Hepatocyte (in vitro differentiated cells): ENCODE measurements at regions not wholly inside any gene's neighbourhood (a gene's known extent, or its start where the extent isn't known, plus 50 kb on each side); places are given as distances from the start of the nearest gene placed in this dataset.

Experiments
- DNase-seq: peaks from one replicate; pipeline ENCODE4 v3.0.0-alpha.2; 2016; ENCODE audit warnings: low spot score
- H2AFZ ChIP-seq: fragments of 200-600 bp; sonication (generic); 2 replicates; pipeline ENCODE4 v1.6.0; 2016; ENCODE audit warnings: antibody characterized with exemption, mild to moderate bottlenecking
- H3K27ac ChIP-seq: fragments of 200-600 bp; sonication (generic); 2 replicates; pipeline ENCODE4 v1.5.1; 2016; ENCODE audit warnings: mild to moderate bottlenecking
- H3K27me3 ChIP-seq: fragments of 200-600 bp; sonication (generic); 2 replicates; pipeline ENCODE4 v1.6.1; 2016
- H3K36me3 ChIP-seq: fragments of 200-600 bp; sonication (generic); replicated peaks from 2 replicates; pipeline ENCODE4 v1.5.1; 2016; ENCODE audit warnings: low read depth; ENCODE audit not compliant: insufficient read depth
- H3K4me1 ChIP-seq: fragments of 200-600 bp; sonication (generic); 2 replicates; pipeline ENCODE4 v1.5.1; 2016; ENCODE audit warnings: mild to moderate bottlenecking, moderate library complexity; ENCODE audit not compliant: insufficient read depth
- H3K4me2 ChIP-seq: fragments of 200-600 bp; sonication (generic); 2 replicates; pipeline ENCODE4 v1.6.0; 2016
- H3K4me3 ChIP-seq: fragments of 200-600 bp; sonication (generic); 2 replicates; pipeline ENCODE4 v1.5.1; 2016; ENCODE audit warnings: mild to moderate bottlenecking
- H3K79me2 ChIP-seq: fragments of 200-600 bp; sonication (generic); 2 replicates; pipeline ENCODE4 v1.6.0; 2017; ENCODE audit warnings: mild to moderate bottlenecking
- H3K9me2 ChIP-seq: fragments of 200-600 bp; sonication (generic); replicated peaks from 2 replicates; pipeline ENCODE4 v1.6.0; 2017; ENCODE audit warnings: mild to moderate bottlenecking; ENCODE audit not compliant: insufficient read depth
- H3K9me3 ChIP-seq: fragments of 200-600 bp; sonication (generic); 2 replicates; pipeline ENCODE4 v1.5.1; 2016; ENCODE audit warnings: low read depth, mild to moderate bottlenecking
- H4K20me1 ChIP-seq: fragments of 200-600 bp; sonication (generic); 2 replicates; pipeline ENCODE4 v1.6.0; 2016; ENCODE audit warnings: mild to moderate bottlenecking; ENCODE audit not compliant: insufficient read depth, poor library complexity, severe bottlenecking
- EZH2 ChIP-seq: fragments of 200-600 bp; sonication (generic); IDR thresholded peaks from 2 replicates; pipeline ENCODE4 v1.6.1; 2016; ENCODE audit warnings: antibody characterized with exemption, mild to moderate bottlenecking, borderline replicate concordance
- EZH2phosphoT487 ChIP-seq: fragments of 200-600 bp; sonication (generic); IDR thresholded peaks from one replicate; pipeline ENCODE4 v1.6.1; 2018; ENCODE audit warnings: antibody characterized with exemption, mild to moderate bottlenecking, low read depth, moderate library complexity; ENCODE audit not compliant: unreplicated experiment, severe bottlenecking
- WGBS: methylation state at CpG from one replicate; pipeline ENCODE4 v1.1.6; 2016; ENCODE audit warnings: low lambda C conversion rate; ENCODE audit errors: missing lambda C conversion rate; 5-methylcytosine and 5-hydroxymethylcytosine counted together
- TF ChIP-seq, protein P1 (sequence below): fragments of 200-600 bp; sonication (generic); IDR thresholded peaks from 2 replicates; pipeline ENCODE4 v1.5.1; 2016; ENCODE audit warnings: antibody characterized with exemption, mild to moderate bottlenecking; ENCODE audit not compliant: poor library complexity

DNA sequence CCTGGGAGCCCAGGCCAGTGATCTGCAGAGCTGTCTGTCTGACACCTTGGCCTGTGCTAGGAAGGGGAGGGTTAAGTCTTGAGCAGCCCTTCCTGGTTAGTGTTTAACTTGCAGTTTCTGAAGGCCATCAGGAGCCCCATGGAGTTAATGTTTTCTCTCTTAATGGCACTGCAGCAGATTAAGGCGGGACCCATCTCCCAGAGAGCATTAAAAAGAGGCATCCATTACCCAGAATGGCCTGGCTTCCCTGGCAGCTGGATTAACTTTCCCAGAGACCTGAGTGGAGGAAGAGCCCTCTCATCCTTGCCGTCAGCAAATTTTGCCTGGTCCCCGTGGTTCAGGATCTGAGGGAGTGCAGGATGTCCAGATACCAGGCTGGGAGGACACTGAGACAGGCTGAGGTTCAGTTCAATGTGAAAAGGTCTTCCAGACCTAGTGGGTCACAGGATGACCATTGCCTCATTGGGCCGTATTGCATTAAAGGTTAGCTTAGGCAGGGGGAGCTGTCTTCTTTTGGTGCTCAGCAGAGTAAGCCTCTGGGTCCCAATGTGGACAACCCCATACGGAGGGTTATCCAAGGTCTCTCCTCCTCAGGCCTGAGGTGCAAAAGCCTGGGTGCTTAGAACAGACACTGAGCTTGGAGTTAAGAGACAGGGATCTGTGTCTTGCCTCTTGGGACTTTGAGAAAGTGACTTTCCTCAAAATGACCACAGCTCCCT is 522.6 kb downstream of the PTPRU start:
- H3K4me3 ChIP-seq: no peak overlapping the region
- no peaks in the 10 kb centered on the region for H3K9me3 ChIP-seq
- no peaks in the 10 kb centered on the region for H3K36me3 ChIP-seq
- no peak overlapping the region for H3K27ac ChIP-seq
- H3K79me2 ChIP-seq: no peaks in the 10 kb centered on the region
- H3K4me1 ChIP-seq: peaks cover 19% of the 10 kb centered on the region
- H3K27me3 ChIP-seq: no peaks in the 10 kb centered on the region
- TF ChIP-seq EZH2 (no peak), EZH2phosphoT487 (no peak)
- TF ChIP-seq, protein P1, sequence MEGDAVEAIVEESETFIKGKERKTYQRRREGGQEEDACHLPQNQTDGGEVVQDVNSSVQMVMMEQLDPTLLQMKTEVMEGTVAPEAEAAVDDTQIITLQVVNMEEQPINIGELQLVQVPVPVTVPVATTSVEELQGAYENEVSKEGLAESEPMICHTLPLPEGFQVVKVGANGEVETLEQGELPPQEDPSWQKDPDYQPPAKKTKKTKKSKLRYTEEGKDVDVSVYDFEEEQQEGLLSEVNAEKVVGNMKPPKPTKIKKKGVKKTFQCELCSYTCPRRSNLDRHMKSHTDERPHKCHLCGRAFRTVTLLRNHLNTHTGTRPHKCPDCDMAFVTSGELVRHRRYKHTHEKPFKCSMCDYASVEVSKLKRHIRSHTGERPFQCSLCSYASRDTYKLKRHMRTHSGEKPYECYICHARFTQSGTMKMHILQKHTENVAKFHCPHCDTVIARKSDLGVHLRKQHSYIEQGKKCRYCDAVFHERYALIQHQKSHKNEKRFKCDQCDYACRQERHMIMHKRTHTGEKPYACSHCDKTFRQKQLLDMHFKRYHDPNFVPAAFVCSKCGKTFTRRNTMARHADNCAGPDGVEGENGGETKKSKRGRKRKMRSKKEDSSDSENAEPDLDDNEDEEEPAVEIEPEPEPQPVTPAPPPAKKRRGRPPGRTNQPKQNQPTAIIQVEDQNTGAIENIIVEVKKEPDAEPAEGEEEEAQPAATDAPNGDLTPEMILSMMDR: no peak
- H2AFZ ChIP-seq: no peak overlapping the region
- H3K9me2 ChIP-seq: no peaks in the 10 kb centered on the region
- H3K4me2 ChIP-seq: no peak overlapping the region
- WGBS: 51% methylated on average over 5 of the region's 5 CpGs
- peak; percentile 21 for DNase-seq
- no peaks in the 10 kb centered on the region for H4K20me1 ChIP-seq

DNA sequence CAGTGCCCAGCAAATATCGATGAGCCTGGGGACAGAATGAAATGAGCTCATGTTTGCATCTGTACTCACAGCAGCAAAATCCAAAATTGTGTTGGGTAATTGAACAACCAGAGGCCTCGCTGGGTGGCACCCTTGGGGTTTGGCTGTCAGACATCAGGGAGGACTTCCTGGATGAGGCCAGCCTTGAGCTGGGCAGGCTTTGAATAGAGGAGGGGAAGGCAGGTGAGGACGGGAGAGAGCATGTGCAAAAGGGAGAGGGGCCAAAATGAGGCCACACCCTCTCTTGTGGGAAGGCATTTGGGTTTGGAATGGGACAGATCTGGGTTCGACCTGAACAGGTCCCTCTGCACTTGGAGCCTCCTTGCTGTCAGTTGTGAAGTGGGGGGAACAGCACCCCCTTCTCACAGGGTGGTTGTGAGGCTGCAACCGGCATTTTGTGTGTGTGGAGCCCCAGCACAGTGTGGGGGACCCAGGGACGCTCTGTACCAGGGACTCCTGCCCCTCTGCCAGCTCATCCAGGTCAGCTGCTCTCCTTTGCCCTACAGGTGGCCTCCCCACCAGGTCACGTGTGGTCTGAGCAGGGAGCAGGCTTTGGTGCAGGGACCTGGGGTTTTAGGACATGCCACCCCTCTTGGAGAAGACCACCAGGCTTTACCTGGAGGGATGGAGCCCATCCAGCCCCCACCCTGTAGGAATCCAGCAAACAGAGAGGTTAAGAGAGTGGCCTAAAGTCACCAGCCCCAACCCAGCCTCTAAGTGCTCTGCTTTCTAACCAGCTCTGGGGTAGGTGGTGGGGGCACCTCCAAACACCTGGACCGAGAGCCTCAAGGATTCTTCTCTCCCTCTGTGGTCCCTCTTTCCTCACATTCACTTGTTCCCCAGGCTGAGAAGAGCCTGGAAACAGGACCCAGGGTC is 521.8 kb downstream of the PTPRU start:
- H3K36me3 ChIP-seq: no peaks in the 10 kb centered on the region
- H3K79me2 ChIP-seq: no peaks in the 10 kb centered on the region
- no peak overlapping the region for H2AFZ ChIP-seq
- no peak for DNase-seq
- TF ChIP-seq, protein P1: no peak
- TF ChIP-seq EZH2: no peak
- TF ChIP-seq EZH2phosphoT487: no peak
- H4K20me1 ChIP-seq: no peaks in the 10 kb centered on the region
- H3K4me2 ChIP-seq: no peak overlapping the region
- peaks cover 19% of the 10 kb centered on the region for H3K4me1 ChIP-seq
- no peaks in the 10 kb centered on the region for H3K9me2 ChIP-seq
- 60% methylated on average over 8 of the region's 8 CpGs for WGBS
- no peak overlapping the region for H3K4me3 ChIP-seq
- H3K27me3 ChIP-seq: no peaks in the 10 kb centered on the region
- no peak overlapping the region for H3K27ac ChIP-seq
- H3K9me3 ChIP-seq: no peaks in the 10 kb centered on the region

DNA sequence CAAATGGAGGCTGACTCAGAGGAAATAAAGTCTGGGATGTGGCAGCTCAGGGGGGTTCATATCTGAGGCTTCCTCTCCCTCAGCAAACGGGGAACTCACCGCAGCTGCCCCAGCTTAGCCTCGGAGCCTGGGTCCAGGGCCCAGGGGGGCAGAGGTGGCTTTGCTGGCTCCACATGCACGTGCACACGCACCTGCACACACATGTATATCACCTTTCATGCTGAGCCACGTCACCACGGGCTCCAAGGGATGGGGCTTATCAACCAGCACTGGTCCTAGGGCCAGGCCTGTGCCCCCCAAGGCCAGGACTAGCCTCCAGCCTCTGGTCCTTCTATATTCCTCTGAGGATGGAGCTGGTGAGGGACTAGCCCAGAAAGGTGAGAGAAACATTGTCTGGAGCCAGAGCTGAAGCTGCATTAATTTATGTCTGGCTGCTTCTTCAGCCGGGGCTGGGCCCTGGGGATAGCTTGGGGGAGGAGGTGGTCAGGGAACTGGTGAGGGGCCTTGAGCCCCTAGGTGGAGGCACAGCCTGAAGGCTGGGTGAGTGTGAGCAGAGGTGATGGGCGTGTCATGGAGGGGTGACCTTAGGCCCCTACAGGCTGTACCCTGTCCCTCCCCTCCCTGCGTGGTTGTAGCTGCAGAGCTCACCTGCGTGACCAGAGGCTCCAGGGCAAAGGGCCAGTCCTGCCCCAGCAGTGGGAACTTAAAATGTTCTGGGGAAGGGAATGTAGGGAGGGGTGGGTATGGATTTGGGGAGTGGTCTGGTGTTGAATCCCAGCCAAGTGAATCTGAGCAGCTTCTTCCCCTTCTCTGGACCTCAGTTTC is 520.8 kb downstream of the PTPRU start:
- TF ChIP-seq EZH2 (no peak), EZH2phosphoT487 (no peak)
- TF ChIP-seq, protein P1: no peak
- Histone ChIP-seq H3K4me1 (peaks cover 19% of the 10 kb centered on the region), H3K9me2 (no peaks in the 10 kb centered on the region), H3K4me2 (no peak overlapping the region), H3K27ac (no peak overlapping the region), H3K36me3 (no peaks in the 10 kb centered on the region), H3K79me2 (no peaks in the 10 kb centered on the region), H3K27me3 (no peaks in the 10 kb centered on the region), H2AFZ (no peak overlapping the region), H3K4me3 (no peak overlapping the region), H4K20me1 (no peaks in the 10 kb centered on the region), H3K9me3 (no peaks in the 10 kb centered on the region)
- DNase-seq: no peak
- 69% methylated on average over 11 of the region's 11 CpGs for WGBS
